NCI-H510A (cell line): ENCODE measurements at regions not wholly inside any gene's neighbourhood (a gene's known extent, or its start where the extent isn't known, plus 50 kb on each side); places are given as distances from the start of the nearest gene placed in this dataset.
A peak's percentile ranks its signal among the peaks of the same experiment; 100 is the strongest.

Experiments used
- DNase-seq: peaks from one replicate; lab custom pipeline; 2025; lab: John Stamatoyannopoulos, UW

GRCh38 chrX:118167361-118167760, 50.8 kb upstream of the KLHL13 start:
- DNase-seq: no peak

GRCh38 chrX:118171356-118171755, 54.7 kb upstream of the KLHL13 start:
- no peak for DNase-seq

- DNase-seq: no peak
Observed at GRCh38 chrX:118174516-118175098, 58.0 kb upstream of the KLHL13 start.

GRCh38 chrX:118177708-118178107, 61.1 kb upstream of the KLHL13 start:
- DNase-seq: no peak

- DNase-seq: no peak
Observed at GRCh38 chrX:118178450-118178849, 61.8 kb upstream of the KLHL13 start.

- DNase-seq: no peak
Observed at GRCh38 chrX:118179161-118179560, 62.6 kb upstream of the KLHL13 start.

DNA sequence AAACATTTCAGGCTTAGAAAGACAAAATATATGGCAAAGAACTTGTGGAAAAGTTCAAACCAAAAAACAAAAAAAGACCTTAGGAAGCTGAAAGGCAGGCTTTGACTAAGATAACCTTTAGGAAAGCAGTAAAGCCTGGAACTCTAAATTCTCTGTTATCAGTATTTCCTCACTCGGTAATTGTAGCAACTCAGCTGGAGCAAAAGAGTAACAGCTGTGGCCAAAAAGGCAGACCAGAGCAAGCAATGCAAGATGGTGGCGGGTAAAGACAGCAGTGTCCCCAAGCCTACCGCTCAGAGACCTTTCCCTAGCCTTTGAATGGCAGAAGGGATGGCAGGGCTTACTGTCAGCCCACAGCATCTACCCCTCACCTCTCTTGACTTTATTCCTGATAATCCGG, 63.1 kb upstream of the KLHL13 start:
- no peak for DNase-seq

DNA sequence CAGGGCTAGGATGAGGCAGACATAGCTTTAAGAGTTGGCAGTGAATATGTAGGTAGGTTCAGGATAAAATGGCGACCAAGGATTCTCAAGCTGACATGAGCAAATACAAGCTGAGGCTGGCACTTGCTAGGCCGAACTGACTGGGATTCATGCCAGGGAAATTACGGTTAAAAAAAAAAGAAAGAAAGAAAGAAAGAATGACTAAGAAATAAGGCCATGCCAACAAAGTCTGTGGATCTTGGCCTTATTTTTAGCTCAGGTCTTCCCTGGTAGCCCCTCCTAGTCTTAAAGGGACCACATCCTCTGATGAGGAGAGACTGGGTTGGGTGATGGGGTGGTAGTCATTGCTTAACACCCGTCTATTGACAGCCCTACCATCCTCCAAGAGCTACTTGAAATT, 64.4 kb upstream of the KLHL13 start:
- no peak for DNase-seq

DNA sequence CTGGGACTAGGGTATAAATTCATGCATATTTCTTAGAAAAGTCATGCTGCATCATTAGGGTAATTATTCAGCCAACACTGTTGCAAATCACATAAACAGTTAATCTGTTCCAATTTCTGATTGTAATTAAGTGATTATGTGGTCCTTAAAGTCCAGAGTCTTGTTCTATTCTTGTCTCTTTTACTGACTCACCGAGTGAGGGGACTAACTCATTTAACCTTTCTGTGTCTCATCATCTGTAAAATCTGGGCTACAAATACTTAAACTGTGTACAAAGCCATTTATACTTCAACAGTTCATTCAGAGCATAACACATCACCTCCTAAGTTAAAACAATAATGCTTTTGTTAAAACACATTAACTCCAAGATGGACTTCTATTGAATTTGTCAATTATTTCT, 65.4 kb upstream of the KLHL13 start:
- no peak for DNase-seq

GRCh38 chrX:118182681-118183080, 66.1 kb upstream of the KLHL13 start:
- DNase-seq: no peak

GRCh38 chrX:118183606-118184005, 67.0 kb upstream of the KLHL13 start:
- no peak for DNase-seq

DNA sequence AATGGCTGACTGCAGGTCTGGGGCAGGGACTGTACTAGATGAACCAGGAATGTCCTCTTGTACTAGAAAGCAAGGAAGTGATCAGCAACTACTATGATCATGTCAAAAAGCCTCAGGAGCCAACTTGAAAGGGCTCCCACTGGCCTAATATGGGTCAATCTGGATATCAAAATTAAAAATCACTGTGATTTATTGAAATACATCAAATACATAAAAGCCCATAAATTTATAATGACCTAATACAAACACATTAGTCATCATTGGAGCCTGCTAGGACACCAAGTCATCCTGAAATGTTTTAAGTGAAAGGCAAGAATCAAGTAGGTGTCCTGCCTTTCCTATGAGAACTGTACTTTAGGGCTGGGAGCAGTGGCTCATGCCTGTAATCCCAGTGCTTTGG, 70.5 kb upstream of the KLHL13 start:
- no peak for DNase-seq

DNA sequence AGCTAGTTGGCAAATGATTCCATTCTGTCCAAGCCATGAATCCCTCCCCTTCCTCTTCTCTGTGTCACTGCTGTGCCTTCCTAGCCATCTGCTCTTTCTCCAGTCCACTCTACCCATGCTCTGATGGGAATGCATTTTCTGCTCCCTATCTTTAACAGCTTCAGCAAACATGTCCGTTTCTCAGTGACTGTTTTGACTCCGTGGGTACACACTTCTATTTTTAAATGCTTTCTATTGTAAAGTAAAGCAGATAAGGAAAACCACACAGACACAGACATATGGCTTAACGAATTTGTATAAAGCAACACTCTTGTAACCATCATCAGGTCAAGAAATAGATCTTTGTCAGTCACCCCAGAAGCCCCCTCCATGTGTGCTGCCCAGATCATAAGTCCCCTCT, 72.4 kb upstream of the KLHL13 start:
- DNase-seq: no peak

DNA sequence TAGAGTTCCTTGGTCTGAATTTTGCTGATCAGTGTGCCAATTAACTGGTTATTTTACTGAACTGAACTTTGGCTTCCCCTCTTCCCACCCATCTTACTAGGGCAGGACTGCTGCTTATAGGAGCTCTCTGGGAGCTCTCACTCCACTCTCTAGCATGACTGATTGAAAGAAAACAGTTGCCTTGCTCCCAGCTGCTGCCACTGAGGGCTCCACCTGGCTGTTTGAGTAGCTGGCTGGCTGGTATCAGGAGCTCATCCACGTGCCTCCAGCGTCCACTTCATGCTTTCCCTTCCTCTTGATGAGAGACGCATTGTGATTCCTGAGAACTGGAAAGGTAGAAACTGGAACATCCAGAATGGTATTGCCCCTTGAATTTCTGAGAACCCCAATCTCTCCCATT, 73.0 kb upstream of the KLHL13 start:
- peak; percentile 18 for DNase-seq

DNA sequence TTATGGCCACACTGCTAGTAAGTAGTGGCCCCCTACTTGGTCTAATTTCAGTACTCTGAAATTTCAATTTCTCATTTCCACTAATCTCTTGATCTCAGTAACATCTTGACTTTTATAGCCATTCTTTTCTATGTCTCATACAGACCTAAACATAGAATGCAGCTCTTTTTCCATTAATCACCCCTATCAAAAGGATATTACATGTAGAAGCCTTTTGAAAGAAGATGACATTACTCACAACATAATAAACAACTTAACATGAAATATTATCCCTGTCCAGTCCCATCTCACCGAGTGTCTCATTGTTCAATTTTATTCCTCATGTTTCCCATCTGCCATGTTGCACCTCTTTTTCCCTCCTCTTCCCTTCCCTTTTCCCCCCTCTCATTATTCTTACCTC, 81.1 kb upstream of the KLHL13 start:
- DNase-seq: no peak

- DNase-seq: no peak
Observed at GRCh38 chrX:118198577-118198976, 82.0 kb upstream of the KLHL13 start.

- no peak for DNase-seq
Observed at GRCh38 chrX:118199997-118200396, 83.4 kb upstream of the KLHL13 start.

DNA sequence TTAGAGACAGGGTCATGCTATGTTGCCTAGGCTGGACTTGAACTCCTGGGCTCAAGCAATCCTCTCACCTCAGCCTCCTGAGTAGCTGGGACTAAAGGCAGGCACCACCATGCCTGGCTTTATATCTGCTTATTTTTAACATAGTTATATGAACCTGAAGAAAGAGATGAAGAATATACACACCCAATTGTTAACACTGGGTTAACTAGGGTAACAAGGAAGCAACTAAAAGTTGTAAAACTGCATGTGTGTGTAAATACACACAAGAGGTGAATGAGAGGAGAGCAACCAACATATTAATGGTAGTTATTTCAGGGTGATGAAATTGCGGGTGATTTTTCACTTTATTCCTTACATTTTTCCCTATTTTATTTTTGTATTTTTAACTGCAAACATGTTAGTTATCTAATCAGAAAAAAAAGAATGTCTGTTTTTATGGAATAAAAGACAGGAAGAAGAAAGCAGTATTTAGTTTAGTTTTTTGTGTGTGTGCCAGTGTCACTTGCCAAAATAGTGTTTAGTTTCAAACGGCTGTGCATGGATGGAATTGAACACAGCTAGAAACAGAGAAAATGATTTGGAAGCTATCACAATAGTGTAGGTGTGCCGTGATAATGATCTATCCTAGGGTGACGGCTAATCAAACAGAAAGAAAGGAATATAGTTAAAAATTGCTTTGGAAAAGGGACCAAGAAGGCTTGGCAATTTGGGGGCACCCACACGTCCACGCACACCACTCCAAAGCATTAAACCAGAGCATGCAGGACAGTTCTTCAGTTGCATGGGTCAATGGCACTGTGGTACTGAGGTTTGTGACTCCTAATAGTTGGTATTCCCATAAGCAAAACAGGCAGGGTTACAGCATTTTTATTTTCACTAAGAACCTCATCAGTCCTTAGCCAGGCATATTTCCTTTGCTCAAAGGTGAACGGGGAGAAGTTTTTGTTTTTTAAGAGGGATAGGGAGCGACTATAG, 89.1 kb upstream of the KLHL13 start:
- no peak for DNase-seq

DNA sequence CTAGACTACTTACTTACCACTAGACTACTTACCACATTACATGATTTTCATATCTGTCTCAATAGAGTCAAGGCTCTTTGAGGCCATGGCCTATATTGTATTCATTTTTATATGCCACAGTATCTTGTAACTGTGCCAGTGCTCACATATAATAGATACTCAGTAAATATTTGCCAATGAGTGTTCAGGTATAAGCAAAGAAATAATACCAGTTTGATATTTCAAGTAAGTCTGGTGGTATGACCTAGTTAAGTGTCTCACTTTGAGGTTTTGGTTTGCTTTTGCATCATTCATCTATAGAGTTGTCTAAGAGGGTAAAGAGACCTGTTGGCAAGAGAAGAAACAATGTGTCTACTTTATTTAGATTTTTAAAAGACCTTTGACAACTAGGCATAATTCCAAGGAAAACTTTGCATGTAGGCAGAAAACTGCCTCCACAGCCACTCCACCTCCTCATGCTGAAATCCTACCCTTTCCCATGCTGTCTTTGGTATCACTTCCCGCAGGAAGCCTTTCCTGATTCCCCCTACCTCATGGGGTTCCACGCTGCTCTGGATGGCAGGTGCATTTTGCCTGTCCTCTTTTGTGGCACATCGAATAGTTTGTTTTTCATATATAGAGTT, 91.3 kb upstream of the KLHL13 start:
- no peak for DNase-seq

DNA sequence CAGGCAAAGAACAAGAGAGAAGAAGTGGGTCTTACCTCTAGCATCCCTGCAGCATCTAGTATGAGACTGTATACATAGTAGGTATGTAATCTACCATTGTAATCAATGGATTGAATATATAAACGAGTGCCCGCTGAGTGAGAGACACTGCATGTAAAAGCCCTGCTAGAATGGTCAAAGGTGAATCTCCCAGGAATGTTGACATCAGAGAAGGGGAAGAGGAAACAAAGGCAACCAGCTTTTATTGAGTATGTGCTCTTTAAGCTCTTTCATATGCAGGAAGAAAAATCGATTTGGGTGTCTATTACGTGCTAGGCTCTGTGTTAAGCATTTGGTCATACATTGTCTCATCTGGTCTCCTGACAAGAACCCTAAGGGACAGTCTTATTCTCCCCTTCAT, 91.9 kb upstream of the KLHL13 start:
- DNase-seq: no peak

- DNase-seq: no peak
Observed at GRCh38 chrX:118211891-118212816, 95.5 kb upstream of the KLHL13 start.

DNA sequence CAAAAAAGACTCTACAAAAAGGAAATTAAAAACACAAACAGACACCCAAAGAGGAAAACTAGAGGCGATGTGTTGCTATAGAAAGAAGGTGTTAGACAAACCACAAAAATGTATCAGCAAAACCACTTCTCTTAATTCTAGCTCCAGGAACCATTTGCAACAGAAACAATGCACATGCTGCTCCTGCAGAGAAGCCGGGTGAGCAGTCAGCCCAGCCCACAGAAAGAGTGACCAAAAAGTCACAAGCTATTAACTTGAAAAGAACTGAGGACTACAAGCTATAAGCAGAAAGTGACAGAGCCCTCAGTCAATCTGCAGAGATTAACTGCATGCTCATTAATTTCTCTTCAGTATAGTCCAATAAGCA, 96.2 kb upstream of the KLHL13 start:
- DNase-seq: no peak
